Gastroesophageal sphincter (tissue), 4 donors: ENCODE measurements at regions not wholly inside any gene's neighbourhood (a gene's known extent, or its start where the extent isn't known, plus 50 kb on each side); places are given as distances from the start of the nearest gene placed in this dataset.

Experiments
- ATAC-seq: fragments of 150-250 bp; one replicate; pipeline ENCODE4 v1.9.1; 2016; ENCODE audit warnings: mild to moderate bottlenecking, moderate library complexity
- H3K27ac ChIP-seq, 4 donors: fragments of 200-600 bp; sonication (generic) in 3 of 4; 1 replicate in 3 of 4; 2 replicates in 1 of 4; pipeline ENCODE4 v1.5.1; 2016 to 2019
- H3K27me3 ChIP-seq: fragments of 200-600 bp; sonication (generic); one replicate; pipeline ENCODE4 v1.5.1; 2019
- H3K36me3 ChIP-seq, 2 donors: fragments of 200-600 bp; sonication (generic); one replicate each; pipeline ENCODE4 v1.5.1; 2019; ENCODE audit warnings: control low read depth in 1 of 2
- H3K4me1 ChIP-seq, 3 donors: fragments of 200-600 bp; sonication (generic); 1 replicate in 2 of 3; 2 replicates in 1 of 3; pipeline ENCODE4 v1.5.1; 2016 to 2019; ENCODE audit warnings: control low read depth in 2 of 3
- H3K4me3 ChIP-seq, 2 donors: fragments of 200-600 bp; sonication (generic); one replicate each; pipeline ENCODE4 v1.5.1; 2019; ENCODE audit warnings: mild to moderate bottlenecking in 1 of 2, moderate library complexity in 1 of 2
- H3K9me3 ChIP-seq, 3 donors: fragments of 200-600 bp; sonication (generic); one replicate each; pipeline ENCODE4 v1.5.1; 2017 to 2019; ENCODE audit warnings: control low read depth in 2 of 3
- CTCF ChIP-seq, 4 experiments: fragments of 200-600 bp in 2 of 4; fragments of 450-650 bp in 2 of 4; sonication (generic) in 1 of 4; IDR thresholded peaks; one replicate each; pipeline ENCODE4 v1.5.1; 2017 to 2019; ENCODE audit warnings: antibody characterized with exemption in 4 of 4, mild to moderate bottlenecking in 2 of 4, moderate library complexity in 2 of 4
- EP300 ChIP-seq: sonication (generic); formaldehyde crosslinking; IDR thresholded peaks from one replicate; pipeline ENCODE4 v1.6.1; 2017; ENCODE audit warnings: antibody characterized with exemption, mild to moderate bottlenecking
- POLR2A ChIP-seq, 2 donors: fragments of 450-650 bp; IDR thresholded peaks; one replicate each; pipeline ENCODE4 v1.6.1; 2017; ENCODE audit warnings: antibody characterized with exemption in 2 of 2, mild to moderate bottlenecking in 2 of 2, moderate library complexity in 1 of 2
- POLR2AphosphoS5 ChIP-seq: sonication (generic); formaldehyde crosslinking; IDR thresholded peaks from one replicate; pipeline ENCODE4 v1.6.1; 2017; ENCODE audit warnings: antibody characterized with exemption
- WGBS, 2 donors: methylation state at CpG; one replicate each; pipeline ENCODE4 v1.1.5; 2018; ENCODE audit warnings: low coverage in 1 of 2; 5-methylcytosine and 5-hydroxymethylcytosine counted together

GRCh38 chr11:104570078-104570701 lies 328.1 kb downstream of the CASP12 start:
- H3K36me3 ChIP-seq, result no peaks in the 10 kb centered on the region
- H3K4me3 ChIP-seq, result no peak overlapping the region
- no peak for ATAC-seq
- WGBS, 2 donors, result 85 to 90% methylated on average over 3 to 4 of the region's 4 CpGs
- H3K27me3 ChIP-seq, result no peaks in the 10 kb centered on the region
- no peak overlapping the region for H3K27ac ChIP-seq
- H3K4me1 ChIP-seq, result no peaks in the 10 kb centered on the region
- H3K9me3 ChIP-seq, result no peaks in the 10 kb centered on the region
- no peak for TF ChIP-seq EP300
- no peak for TF ChIP-seq POLR2A (IDR thresholded peaks at IDR 0.05)
- no peak for TF ChIP-seq CTCF (IDR thresholded peaks at IDR 0.05)
- no peak for TF ChIP-seq POLR2AphosphoS5

- Histone ChIP-seq H3K36me3 (no peaks in the 10 kb centered on the region), H3K4me3 (no peak overlapping the region), H3K27ac (no peak overlapping the region), H3K4me1 (no peaks in the 10 kb centered on the region), H3K27me3 (no peaks in the 10 kb centered on the region), H3K9me3 (no peaks in the 10 kb centered on the region)
- TF ChIP-seq CTCF (IDR thresholded peaks at IDR 0.05) (no peak), POLR2AphosphoS5 (no peak), POLR2A (IDR thresholded peaks at IDR 0.05) (no peak), EP300 (no peak)
- WGBS, 2 donors, result 83 to 86% methylated on average over 1 of the region's 1 CpG
- no peak for ATAC-seq
Observed at GRCh38 chr11:104565583-104565961, 332.7 kb downstream of the CASP12 start.

GRCh38 chr11:104564921-104565582 lies 333.2 kb downstream of the CASP12 start:
- H3K9me3 ChIP-seq, result no peaks in the 10 kb centered on the region
- 67 to 100% methylated on average over 1 to 2 of the region's 35 CpGs for WGBS, 2 donors
- no peak overlapping the region for H3K4me3 ChIP-seq
- no peak overlapping the region for H3K27ac ChIP-seq
- no peaks in the 10 kb centered on the region for H3K36me3 ChIP-seq
- TF ChIP-seq EP300 (no peak), CTCF (IDR thresholded peaks at IDR 0.05) (no peak), POLR2AphosphoS5 (no peak), POLR2A (IDR thresholded peaks at IDR 0.05) (no peak)
- ATAC-seq, result no peak
- H3K4me1 ChIP-seq, result no peaks in the 10 kb centered on the region
- H3K27me3 ChIP-seq, result no peaks in the 10 kb centered on the region

GRCh38 chr11:104556606-104557301 lies 341.5 kb downstream of the CASP12 start:
- H3K27me3 ChIP-seq, result no peaks in the 10 kb centered on the region
- WGBS, 2 donors, result 59 to 100% methylated on average over 2 to 4 of the region's 4 CpGs
- no peaks in the 10 kb centered on the region for H3K36me3 ChIP-seq
- no peak overlapping the region for H3K4me3 ChIP-seq
- ATAC-seq, result no peak
- TF ChIP-seq CTCF (IDR thresholded peaks at IDR 0.05), result no peak
- no peak for TF ChIP-seq POLR2AphosphoS5
- TF ChIP-seq POLR2A (IDR thresholded peaks at IDR 0.05), result no peak
- no peak for TF ChIP-seq EP300
- no peak overlapping the region for H3K27ac ChIP-seq
- no peaks in the 10 kb centered on the region for H3K4me1 ChIP-seq
- H3K9me3 ChIP-seq, result no peaks in the 10 kb centered on the region
